GM10266 (cell line): ENCODE measurements at regions not wholly inside any gene's neighbourhood (a gene's known extent, or its start where the extent isn't known, plus 50 kb on each side); places are given as distances from the start of the nearest gene placed in this dataset.

ENCODE experiments used
- DNase-seq: peaks from one replicate; pipeline ENCODE4 v3.0.0; 2012; ENCODE audit errors: extremely low spot score
- CTCF ChIP-seq: IDR thresholded peaks from 2 replicates; pipeline ENCODE4 v1.5.1; 2012; ENCODE audit warnings: mild to moderate bottlenecking, low read depth; ENCODE audit not compliant: control insufficient read depth, insufficient read depth; ENCODE audit errors: missing control alignments

- TF ChIP-seq CTCF = no peak
- no peak for DNase-seq
These were observed 92.1 kb upstream of the FGFR2 start for GRCh38 chr10:121690152-121690848.

DNA sequence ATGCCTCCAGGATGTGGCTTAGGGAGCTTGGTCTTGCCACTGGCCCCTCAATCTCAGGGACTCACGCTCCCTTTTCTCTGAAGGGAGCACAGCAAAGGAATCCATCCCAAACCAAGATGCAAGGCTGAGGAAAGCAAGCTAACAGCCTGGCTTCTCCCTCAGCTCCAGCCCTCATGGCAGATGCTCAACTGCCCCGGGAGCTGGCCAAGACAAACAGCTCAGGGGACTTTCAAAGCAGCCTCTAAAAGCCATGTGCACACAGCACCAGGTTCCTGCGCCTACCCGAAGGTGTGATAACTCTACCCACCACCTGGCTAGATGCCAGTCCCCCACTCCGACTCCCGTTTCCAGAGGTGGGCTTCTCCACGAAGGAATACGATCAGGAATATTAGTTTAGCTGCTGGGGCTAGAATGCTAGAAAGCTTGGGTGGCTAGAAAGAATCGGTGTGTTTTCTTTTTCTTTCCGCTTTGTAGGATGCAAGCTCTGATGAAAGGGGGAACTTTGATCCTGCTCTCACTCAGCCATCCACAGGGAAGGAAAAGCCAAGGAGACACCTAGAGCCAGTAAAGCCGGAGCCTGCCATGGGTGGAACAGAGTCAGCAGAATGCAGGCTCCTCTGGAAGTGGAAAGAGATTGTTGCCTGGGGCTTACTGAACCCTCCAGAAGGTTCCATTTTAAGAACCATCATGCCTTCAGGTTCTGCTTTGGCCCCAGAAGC, 89.0 kb upstream of the FGFR2 start:
- no peak for TF ChIP-seq CTCF
- DNase-seq = no peak

- TF ChIP-seq CTCF = no peak
- DNase-seq = no peak
These were observed 86.0 kb upstream of the FGFR2 start for GRCh38 chr10:121684276-121684675.

GRCh38 chr10:121683816-121684215, 85.6 kb upstream of the FGFR2 start:
- DNase-seq = no peak
- no peak for TF ChIP-seq CTCF

DNA sequence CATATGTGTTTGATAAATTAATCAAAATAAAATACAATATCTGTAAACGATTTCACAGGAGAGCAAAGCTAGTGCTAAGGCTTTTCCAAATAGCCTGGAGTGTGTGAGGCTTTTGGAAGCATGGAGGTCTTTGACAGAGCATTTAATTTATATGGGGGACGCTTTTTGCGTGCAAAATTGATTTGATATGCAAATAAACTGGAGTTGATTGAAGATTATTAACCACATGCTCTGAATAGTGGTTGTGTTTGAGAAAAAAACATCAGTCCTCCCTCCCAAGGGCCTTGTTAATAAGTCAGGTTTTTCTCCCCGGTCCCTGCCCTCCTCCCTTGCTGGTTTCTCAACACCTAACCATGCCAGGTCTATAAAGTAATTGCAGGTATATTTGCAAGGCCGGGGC, 85.1 kb upstream of the FGFR2 start:
- DNase-seq = no peak
- TF ChIP-seq CTCF = no peak

DNA sequence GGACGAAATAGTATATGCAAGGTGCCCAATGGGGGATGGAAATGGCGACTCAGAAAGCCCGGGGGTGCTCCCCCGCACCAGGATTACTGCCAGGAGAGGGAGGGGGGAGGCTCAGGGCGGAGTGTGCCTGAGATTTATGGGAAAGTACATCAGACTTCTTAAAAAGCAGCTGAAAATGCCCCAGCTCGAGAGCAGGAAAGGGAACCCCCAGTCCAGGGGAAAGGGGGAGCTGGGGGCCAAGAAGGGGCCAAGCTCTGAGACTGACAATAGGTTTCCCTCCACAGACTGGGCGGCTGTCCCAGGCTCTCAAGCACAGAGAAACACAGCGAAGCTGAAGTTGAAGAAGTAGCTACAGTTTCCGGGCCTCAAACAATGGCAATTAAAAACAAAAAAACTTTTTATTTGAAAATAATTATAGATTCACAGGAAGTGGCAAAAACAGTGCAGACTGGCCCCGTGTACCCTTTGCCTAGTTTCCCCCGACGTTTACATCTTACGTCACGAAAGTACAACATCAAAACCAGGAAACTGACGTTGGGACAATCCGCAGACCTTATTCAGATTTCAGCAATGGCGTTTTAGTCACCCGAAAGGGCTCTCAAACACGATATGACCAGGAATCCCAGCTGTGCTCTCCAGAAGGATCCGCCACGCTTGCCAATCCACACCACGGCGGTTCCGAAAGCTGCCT, 83.9 kb upstream of the FGFR2 start:
- no peak for DNase-seq
- no peak for TF ChIP-seq CTCF
